Liver (tissue), 3 donors: ENCODE measurements at regions not wholly inside any gene's neighbourhood (a gene's known extent, or its start where the extent isn't known, plus 50 kb on each side); places are given as distances from the start of the nearest gene placed in this dataset.

Source experiments
- TAF1 ChIP-seq: conservative IDR thresholded peaks from 2 replicates; pipeline ENCODE4 v1.6.1; 2016; ENCODE audit warnings: antibody characterized with exemption, mild to moderate bottlenecking
- YY1 ChIP-seq: IDR thresholded peaks from 2 replicates; pipeline ENCODE4 v1.6.1; 2016; ENCODE audit warnings: antibody characterized with exemption, mild to moderate bottlenecking
- TF ChIP-seq, protein P1 (sequence below): fragments of 150-350 bp; IDR thresholded peaks from 2 replicates; pipeline ENCODE4 v1.5.1; 2017; ENCODE audit warnings: improper control_type of control experiment, low read depth, low read length; ENCODE audit not compliant: missing input control
- donor health status: healthy.
- donor health status: healthy.

DNA sequence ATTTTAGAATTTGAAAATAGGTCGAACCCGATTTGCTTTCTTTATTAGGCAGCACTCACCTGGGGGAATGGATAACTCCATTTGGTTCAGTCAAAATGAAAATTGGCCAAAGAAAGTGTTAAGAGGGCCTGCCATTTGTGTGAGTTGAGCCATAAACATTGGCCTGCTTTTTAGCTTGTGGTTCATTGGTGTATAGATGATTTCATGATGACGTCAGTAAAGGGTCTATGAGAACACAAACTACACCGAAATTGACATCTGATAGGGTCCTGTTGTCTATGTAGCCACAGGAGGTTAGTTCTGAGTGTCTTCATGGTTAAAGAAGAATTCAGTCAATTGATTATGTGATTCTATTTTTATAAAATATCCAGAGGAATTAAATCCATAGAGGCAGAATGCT, 1001.5 kb upstream of the EEF2KMT start:
- TF ChIP-seq, protein P1, sequence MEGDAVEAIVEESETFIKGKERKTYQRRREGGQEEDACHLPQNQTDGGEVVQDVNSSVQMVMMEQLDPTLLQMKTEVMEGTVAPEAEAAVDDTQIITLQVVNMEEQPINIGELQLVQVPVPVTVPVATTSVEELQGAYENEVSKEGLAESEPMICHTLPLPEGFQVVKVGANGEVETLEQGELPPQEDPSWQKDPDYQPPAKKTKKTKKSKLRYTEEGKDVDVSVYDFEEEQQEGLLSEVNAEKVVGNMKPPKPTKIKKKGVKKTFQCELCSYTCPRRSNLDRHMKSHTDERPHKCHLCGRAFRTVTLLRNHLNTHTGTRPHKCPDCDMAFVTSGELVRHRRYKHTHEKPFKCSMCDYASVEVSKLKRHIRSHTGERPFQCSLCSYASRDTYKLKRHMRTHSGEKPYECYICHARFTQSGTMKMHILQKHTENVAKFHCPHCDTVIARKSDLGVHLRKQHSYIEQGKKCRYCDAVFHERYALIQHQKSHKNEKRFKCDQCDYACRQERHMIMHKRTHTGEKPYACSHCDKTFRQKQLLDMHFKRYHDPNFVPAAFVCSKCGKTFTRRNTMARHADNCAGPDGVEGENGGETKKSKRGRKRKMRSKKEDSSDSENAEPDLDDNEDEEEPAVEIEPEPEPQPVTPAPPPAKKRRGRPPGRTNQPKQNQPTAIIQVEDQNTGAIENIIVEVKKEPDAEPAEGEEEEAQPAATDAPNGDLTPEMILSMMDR, result no peak
- no peak for TF ChIP-seq TAF1
- no peak for TF ChIP-seq YY1
